GM12878 (cell line): ENCODE measurements at regions not wholly inside any gene's neighbourhood (a gene's known extent, or its start where the extent isn't known, plus 50 kb on each side); places are given as distances from the start of the nearest gene placed in this dataset.

ENCODE experiments used
- CREM ChIP-seq: IDR thresholded peaks from 2 replicates; pipeline ENCODE4 v1.6.1; 2014; ENCODE audit warnings: antibody characterized with exemption, low read depth
- CTCF ChIP-seq, 3 experiments: IDR thresholded peaks in 2 of 3; conservative IDR thresholded peaks in 1 of 3; 2 replicates each; pipeline ENCODE4 v1.5.1; 2011; ENCODE audit warnings: low read depth in 3 of 3, low read length in 3 of 3, mild to moderate bottlenecking in 3 of 3, control low read depth in 2 of 3, moderate library complexity in 2 of 3, inconsistent platforms in 1 of 3, mixed read lengths in 1 of 3; ENCODE audit not compliant: control insufficient read depth in 2 of 3, insufficient read depth in 1 of 3; ENCODE audit errors: extremely low read depth in 1 of 3
- EZH2 ChIP-seq: IDR thresholded peaks from 2 replicates; pipeline ENCODE4 v1.6.1; 2012; ENCODE audit warnings: low read depth, mild to moderate bottlenecking, control low read depth, inconsistent platforms, low read length, borderline replicate concordance; ENCODE audit not compliant: control insufficient read depth
- NR2C1 ChIP-seq: fragments of 450-650 bp; IDR thresholded peaks from 2 replicates; pipeline ENCODE4 v1.6.1; 2017; ENCODE audit warnings: antibody characterized with exemption, mild to moderate bottlenecking, moderate library complexity
- POLR2A ChIP-seq: IDR thresholded peaks from 2 replicates; pipeline ENCODE4 v1.6.1; 2011; ENCODE audit warnings: low read depth, mild to moderate bottlenecking, low read length
- REST ChIP-seq: IDR thresholded peaks from 2 replicates; pipeline ENCODE4 v1.6.1; 2012; ENCODE audit warnings: mild to moderate bottlenecking, low read depth, low read length
- STAT1 ChIP-seq: fragments of 450-650 bp; conservative IDR thresholded peaks from 2 replicates; pipeline ENCODE4 v1.6.1; 2014; ENCODE audit warnings: antibody characterized with exemption, mild to moderate bottlenecking
- TAF1 ChIP-seq: IDR thresholded peaks from 2 replicates; pipeline ENCODE4 v1.6.1; 2011; ENCODE audit warnings: mild to moderate bottlenecking, low read depth, low read length, borderline replicate concordance
- TBL1XR1 ChIP-seq: IDR thresholded peaks from 2 replicates; pipeline ENCODE4 v1.6.1; 2012; ENCODE audit warnings: low read depth, low read length, improper control_type of control experiment
- WRNIP1 ChIP-seq: IDR thresholded peaks from 2 replicates; pipeline ENCODE4 v1.6.1; 2011; ENCODE audit warnings: low read depth, low read length, improper control_type of control experiment, borderline replicate concordance
- YBX1 ChIP-seq: fragments of 450-650 bp; IDR thresholded peaks from 2 replicates; pipeline ENCODE4 v1.6.1; 2016; ENCODE audit warnings: antibody characterized with exemption
- ZNF274 ChIP-seq: IDR thresholded peaks from one replicate; pipeline ENCODE4 v1.8.0; 2011; ENCODE audit not compliant: insufficient read length, insufficient read depth

GRCh38 chr13:78404846-78405360 is 198.4 kb downstream of the POU4F1 start:
- TF ChIP-seq STAT1: no peak
- no peak for TF ChIP-seq ZNF274
- TF ChIP-seq POLR2A: no peak
- no peak for TF ChIP-seq WRNIP1
- no peak for TF ChIP-seq CTCF (IDR thresholded peaks at IDR 0.05 in 2 of 3, conservative IDR thresholded peaks at IDR 0.05 in 1 of 3; ENCODE audit: control insufficient read depth in 2 of 3, extremely low read depth in 1 of 3, insufficient read depth in 1 of 3, low read depth in 3 of 3, low read length in 3 of 3)
- no peak for TF ChIP-seq TAF1
- no peak for TF ChIP-seq NR2C1
- no peak for TF ChIP-seq CREM
- no peak for TF ChIP-seq REST
- TF ChIP-seq EZH2: no peak
- no peak for TF ChIP-seq YBX1
- TF ChIP-seq TBL1XR1: no peak
